OCI-LY7 (cell line): ENCODE measurements at regions not wholly inside any gene's neighbourhood (a gene's known extent, or its start where the extent isn't known, plus 50 kb on each side); places are given as distances from the start of the nearest gene placed in this dataset.

Experiments used
- BruUV-seq: library from RNA; stranded (reverse); fragments of 400-500 nt; replicated peaks from 2 replicates; lab custom pipeline; 2021; lab: Mats Ljungman, UMichigan
- CTCF ChIA-PET: fragments of 300-600 bp; sonication (Branson Sonifier 250); formaldehyde crosslinking; loops from one replicate; lab custom pipeline; 2022; ENCODE audit warnings: antibody characterized with exemption; ENCODE audit not compliant: unreplicated experiment; lab: Charles Lee
- POLR2A ChIA-PET: fragments of 300-600 bp; sonication (Branson Sonifier 250); formaldehyde crosslinking; loops from one replicate; lab custom pipeline; 2022; ENCODE audit warnings: antibody characterized with exemption; lab: Charles Lee
- DNase-seq: peaks from one replicate; pipeline ENCODE4 v3.0.0-alpha.2; 2015; ENCODE audit warnings: low spot score
- H2AFZ ChIP-seq: fragments of 200-600 bp; sonication (generic), shearing (Covaris generic); 2 replicates; pipeline ENCODE4 v1.6.1; 2014; ENCODE audit warnings: mild to moderate bottlenecking, antibody characterized with exemption, low read length, moderate library complexity
- H3K27ac ChIP-seq: fragments of 200-600 bp; sonication (generic); 2 replicates; pipeline ENCODE4 v1.5.1; 2014; ENCODE audit warnings: mixed run types, low read depth, mild to moderate bottlenecking, moderate library complexity, low read length, inconsistent platforms; ENCODE audit not compliant: poor library complexity, severe bottlenecking
- H3K36me3 ChIP-seq: fragments of 200-600 bp; sonication (generic); 2 replicates; pipeline ENCODE4 v1.6.1; 2014; ENCODE audit warnings: mild to moderate bottlenecking, antibody characterized with exemption, low read length, moderate library complexity, mixed read lengths; ENCODE audit not compliant: insufficient read depth
- H3K4me1 ChIP-seq: fragments of 200-600 bp; sonication (generic); 2 replicates; pipeline ENCODE4 v1.5.1; 2014; ENCODE audit warnings: mild to moderate bottlenecking, low read length; ENCODE audit not compliant: insufficient read depth, poor library complexity, severe bottlenecking
- H3K4me2 ChIP-seq: fragments of 200-600 bp; sonication (generic); 2 replicates; pipeline ENCODE4 v1.6.1; 2014; ENCODE audit warnings: mild to moderate bottlenecking, low read length
- H3K4me3 ChIP-seq: fragments of 200-600 bp; sonication (generic); 2 replicates; pipeline ENCODE4 v1.5.1; 2014; ENCODE audit warnings: mild to moderate bottlenecking, low read depth, low read length; ENCODE audit not compliant: poor library complexity, severe bottlenecking
- H3K79me2 ChIP-seq: fragments of 200-600 bp; sonication (generic); 2 replicates; pipeline ENCODE4 v1.6.1; 2016; ENCODE audit warnings: low read depth, mild to moderate bottlenecking, low read length, moderate library complexity, mixed read lengths; ENCODE audit not compliant: insufficient read depth
- H3K9me2 ChIP-seq: fragments of 200-600 bp; sonication (generic); 2 replicates; pipeline ENCODE4 v1.6.1; 2016; ENCODE audit warnings: mild to moderate bottlenecking, low read length, mixed read lengths; ENCODE audit not compliant: insufficient read depth
- H3K9me3 ChIP-seq: fragments of 200-600 bp; sonication (generic); 2 replicates; pipeline ENCODE4 v1.6.1; 2014; ENCODE audit warnings: mild to moderate bottlenecking, mixed run types, low read length, mixed read lengths
- H4K20me1 ChIP-seq: fragments of 200-600 bp; sonication (generic); 2 replicates; pipeline ENCODE4 v1.6.1; 2014; ENCODE audit warnings: mild to moderate bottlenecking, antibody characterized with exemption, low read length, moderate library complexity, mixed read lengths; ENCODE audit not compliant: insufficient read depth
- CTCF ChIP-seq: fragments of 200-600 bp; sonication (generic); conservative IDR thresholded peaks from 2 replicates; pipeline ENCODE4 v1.5.1; 2014; ENCODE audit warnings: mild to moderate bottlenecking, antibody characterized with exemption, low read length, moderate library complexity, mixed read lengths
- EZH2phosphoT487 ChIP-seq: fragments of 200-600 bp; sonication (generic); IDR thresholded peaks from 2 replicates; pipeline ENCODE4 v1.6.1; 2018; ENCODE audit warnings: low read depth, borderline replicate concordance, mild to moderate bottlenecking, mixed run types, antibody characterized with exemption, low read length, moderate library complexity, mixed read lengths
- intact Hi-C: fragments of 100-400 bp; cut with micrococcal nuclease; formaldehyde crosslinking; loops from one replicate; pipeline ENCODE4 v1.10.0; 2022; ENCODE audit not compliant: unreplicated experiment

- H3K4me2 ChIP-seq: no peak overlapping the region
- ChIA-PET CTCF (no interaction called here), POLR2A (no interaction called here)
- TF ChIP-seq EZH2phosphoT487 (no peak), CTCF (no peak)
- no peak overlapping the region for H3K4me3 ChIP-seq
- no TSS peak for BruUV-seq
- H4K20me1 ChIP-seq: no peaks in the 10 kb centered on the region
- no peak for DNase-seq
- no peaks in the 10 kb centered on the region for H3K9me2 ChIP-seq
- no peak overlapping the region for H3K27ac ChIP-seq
- no peaks in the 10 kb centered on the region for H3K79me2 ChIP-seq
- no peaks in the 10 kb centered on the region for H3K9me3 ChIP-seq
- H2AFZ ChIP-seq: no peak overlapping the region
- no peaks in the 10 kb centered on the region for H3K36me3 ChIP-seq
- H3K4me1 ChIP-seq: no peaks in the 10 kb centered on the region
- intact Hi-C loops: no loop called here
Measured at GRCh38 chr18:61718944-61719343, 173.9 kb downstream of the RNF152 start.

- intact Hi-C loops: no loop called here
- H3K4me1 ChIP-seq: no peaks in the 10 kb centered on the region
- no peak overlapping the region for H3K4me3 ChIP-seq
- no peaks in the 10 kb centered on the region for H4K20me1 ChIP-seq
- H3K4me2 ChIP-seq: no peak overlapping the region
- no peak overlapping the region for H3K27ac ChIP-seq
- BruUV-seq: no TSS peak
- H3K36me3 ChIP-seq: no peaks in the 10 kb centered on the region
- ChIA-PET CTCF (no interaction called here), POLR2A (no interaction called here)
- DNase-seq: no peak
- H3K9me2 ChIP-seq: no peaks in the 10 kb centered on the region
- no peaks in the 10 kb centered on the region for H3K79me2 ChIP-seq
- TF ChIP-seq CTCF (no peak), EZH2phosphoT487 (no peak)
- no peaks in the 10 kb centered on the region for H3K9me3 ChIP-seq
- H2AFZ ChIP-seq: no peak overlapping the region
Measured at GRCh38 chr18:61714421-61714820, 178.4 kb downstream of the RNF152 start.

- no peak overlapping the region for H3K4me3 ChIP-seq
- no peaks in the 10 kb centered on the region for H4K20me1 ChIP-seq
- no peak overlapping the region for H2AFZ ChIP-seq
- no peaks in the 10 kb centered on the region for H3K36me3 ChIP-seq
- BruUV-seq: no TSS peak
- no peaks in the 10 kb centered on the region for H3K4me1 ChIP-seq
- H3K27ac ChIP-seq: no peak overlapping the region
- no peak overlapping the region for H3K4me2 ChIP-seq
- H3K9me3 ChIP-seq: no peaks in the 10 kb centered on the region
- ChIA-PET CTCF (no interaction called here), POLR2A (no interaction called here)
- no peaks in the 10 kb centered on the region for H3K9me2 ChIP-seq
- intact Hi-C loops: no loop called here
- TF ChIP-seq CTCF (no peak), EZH2phosphoT487 (no peak)
- H3K79me2 ChIP-seq: no peaks in the 10 kb centered on the region
- DNase-seq: no peak
Measured at GRCh38 chr18:61713502-61713901, 179.3 kb downstream of the RNF152 start.
